NCI-H2029 treated with DMSO at 0.1 percent for 48 hours (cell line): ENCODE measurements at regions not wholly inside any gene's neighbourhood (a gene's known extent, or its start where the extent isn't known, plus 50 kb on each side); places are given as distances from the start of the nearest gene placed in this dataset.

Experiments
- DNase-seq: peaks from one replicate; lab custom pipeline; 2025; lab: John Stamatoyannopoulos, UW

DNA sequence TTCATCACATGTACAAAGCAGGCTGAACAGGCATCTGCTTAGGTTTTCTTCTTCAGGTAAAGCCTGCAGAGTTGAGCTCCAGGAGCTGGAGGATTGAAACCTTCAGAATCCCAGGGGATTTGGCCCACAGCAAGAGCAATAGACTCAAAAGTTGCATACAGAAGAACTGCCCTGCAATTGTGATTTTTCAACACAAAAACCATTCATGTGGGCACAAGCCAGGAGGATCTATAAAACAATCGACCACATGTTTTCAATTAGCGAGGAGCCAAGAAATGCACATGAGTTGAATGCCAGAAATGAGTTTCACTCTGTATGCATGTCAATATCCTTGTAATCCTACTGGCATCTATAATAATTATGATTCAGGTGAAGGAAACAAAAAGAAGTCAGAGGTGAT is 576.4 kb downstream of the HDGFL1 start:
- DNase-seq = no peak

DNA sequence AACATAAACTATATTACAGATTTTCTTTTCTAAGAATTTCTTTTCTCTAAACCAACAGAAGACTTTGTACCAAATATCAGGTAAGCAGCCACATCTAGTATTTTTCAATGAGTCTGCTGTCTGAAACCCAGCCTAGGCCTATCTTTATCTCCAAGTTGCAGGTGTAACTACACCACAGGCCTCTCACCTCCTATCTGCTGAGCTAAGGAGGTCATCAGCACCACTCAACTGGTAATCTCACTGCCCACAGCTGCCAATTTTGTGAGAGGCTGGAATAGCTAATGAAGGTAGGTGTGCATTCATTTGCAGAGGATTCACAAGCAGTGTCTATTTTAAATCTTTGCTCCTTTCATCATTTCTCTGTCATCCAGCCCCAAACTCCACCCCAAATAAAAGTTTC is 584.8 kb downstream of the HDGFL1 start:
- peak; percentile 54 for DNase-seq

DNA sequence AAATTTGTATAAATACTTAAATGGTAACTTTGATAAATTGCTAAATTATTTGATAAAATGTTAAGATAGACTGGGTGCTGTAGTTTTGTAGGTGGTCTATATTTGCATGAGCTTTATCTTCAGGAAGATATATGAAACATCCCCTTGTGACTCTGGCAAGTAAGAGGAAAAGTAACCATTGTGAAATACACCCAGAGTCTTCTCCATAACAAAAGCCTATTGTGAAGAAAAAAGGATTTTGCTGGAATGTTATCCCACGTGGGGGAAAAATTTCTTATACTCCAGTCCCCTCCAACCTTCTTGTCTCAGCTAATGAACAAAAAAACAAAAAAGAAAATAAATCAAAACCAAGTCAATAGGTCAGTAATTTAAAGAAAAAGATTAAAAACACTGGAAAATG is 600.7 kb downstream of the HDGFL1 start:
- DNase-seq = no peak

DNA sequence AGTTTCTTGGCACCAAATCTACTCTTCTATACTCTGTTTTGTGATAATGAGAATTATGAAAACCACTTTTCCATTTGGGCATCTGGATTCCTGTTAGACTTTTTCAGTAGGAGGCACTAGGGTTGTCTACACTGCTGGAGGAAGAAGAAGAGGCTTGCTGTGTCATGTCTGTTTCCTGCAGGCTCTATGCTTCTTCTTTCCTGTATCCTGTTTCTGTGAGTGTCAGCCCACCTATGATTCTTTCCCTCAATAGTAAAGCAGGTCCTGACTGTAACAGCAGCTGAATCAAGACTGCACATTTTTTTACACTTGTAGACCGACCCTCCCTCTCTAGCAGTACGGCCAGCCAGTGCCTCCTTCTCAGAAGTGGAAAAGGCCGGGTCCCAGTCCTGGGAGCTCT is 603.9 kb downstream of the HDGFL1 start:
- DNase-seq = no peak

DNA sequence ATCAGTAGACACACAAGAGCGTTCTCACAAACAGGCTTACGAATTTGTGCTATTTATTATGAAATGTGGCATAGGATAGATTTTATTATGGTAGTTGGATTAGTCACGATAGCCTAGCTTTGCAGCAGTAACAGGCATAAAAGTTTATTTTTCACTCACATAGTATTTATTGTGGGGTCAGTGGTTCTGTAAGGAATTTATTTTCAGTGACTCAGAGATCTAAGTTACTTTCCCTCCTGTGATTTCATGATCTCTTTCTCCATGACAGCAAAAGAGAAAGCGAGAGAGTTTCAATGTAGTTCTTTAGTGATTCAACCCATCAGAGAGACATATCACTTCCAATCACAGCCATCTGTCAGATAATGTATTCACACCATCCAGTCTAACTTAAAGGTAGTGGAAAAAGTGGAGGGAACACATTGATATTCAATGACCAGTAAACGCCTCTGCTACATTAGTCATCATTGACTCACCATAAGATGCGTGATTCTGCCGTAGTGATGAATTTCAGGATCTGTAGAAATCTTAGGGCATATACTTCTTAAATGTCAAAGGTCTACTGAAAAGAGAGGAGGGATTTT is 605.5 kb downstream of the HDGFL1 start:
- no peak for DNase-seq

DNA sequence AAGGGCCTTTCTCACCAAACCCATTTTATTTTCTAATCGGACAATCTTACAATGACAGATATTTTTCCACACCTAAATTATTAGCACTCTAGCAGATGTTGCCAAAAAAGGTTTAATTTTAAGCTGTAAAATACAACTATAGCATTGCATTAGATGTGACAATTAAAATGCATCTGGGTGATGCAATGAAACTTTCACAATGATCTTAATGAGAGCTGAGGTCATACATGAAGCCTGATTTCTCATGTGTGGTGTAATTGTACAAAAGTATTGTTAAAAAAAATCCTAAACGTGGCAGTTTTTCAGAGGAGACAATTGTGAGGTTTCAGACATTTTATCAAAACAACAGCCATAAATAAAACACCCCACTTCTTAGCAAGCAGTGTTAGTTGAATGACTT is 606.0 kb downstream of the HDGFL1 start:
- no peak for DNase-seq

DNA sequence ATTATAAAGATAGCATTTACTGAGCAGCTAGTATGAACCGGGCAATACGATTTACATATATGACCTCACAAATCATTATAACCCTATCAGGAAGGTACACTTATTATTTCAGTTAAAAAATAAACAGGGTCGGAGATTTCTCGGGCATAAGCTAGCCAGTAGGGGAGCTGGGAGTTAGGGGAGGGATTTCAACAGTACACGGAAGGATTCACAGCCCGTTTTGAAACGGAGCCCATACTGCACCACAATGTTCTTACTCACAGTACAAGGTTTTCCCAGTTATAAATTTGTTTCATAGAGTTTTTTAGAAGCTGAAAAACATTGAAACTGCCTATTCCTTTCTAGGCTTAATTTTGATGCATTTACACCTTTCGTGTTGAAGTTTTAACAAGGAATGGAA is 607.1 kb downstream of the HDGFL1 start:
- DNase-seq = no peak

DNA sequence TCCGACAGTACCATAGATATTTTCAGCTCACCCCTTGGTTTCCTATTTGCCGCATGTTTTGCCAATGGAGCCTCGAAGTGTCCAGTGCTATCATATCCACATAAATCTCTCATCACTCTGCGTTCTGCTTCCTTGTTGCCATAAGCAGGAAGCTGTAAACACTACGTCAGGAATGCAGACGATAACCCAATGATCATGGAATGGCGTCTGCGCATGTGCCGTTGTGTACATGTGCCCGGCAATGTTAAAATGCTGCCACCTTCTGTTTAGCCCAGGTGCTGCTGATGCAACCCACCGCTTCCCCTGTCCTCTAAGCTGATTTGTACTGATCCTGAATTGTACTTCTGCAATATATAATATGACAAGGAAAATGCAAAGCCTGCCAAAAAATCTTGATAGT is 607.5 kb downstream of the HDGFL1 start:
- DNase-seq = peak; percentile 66

DNA sequence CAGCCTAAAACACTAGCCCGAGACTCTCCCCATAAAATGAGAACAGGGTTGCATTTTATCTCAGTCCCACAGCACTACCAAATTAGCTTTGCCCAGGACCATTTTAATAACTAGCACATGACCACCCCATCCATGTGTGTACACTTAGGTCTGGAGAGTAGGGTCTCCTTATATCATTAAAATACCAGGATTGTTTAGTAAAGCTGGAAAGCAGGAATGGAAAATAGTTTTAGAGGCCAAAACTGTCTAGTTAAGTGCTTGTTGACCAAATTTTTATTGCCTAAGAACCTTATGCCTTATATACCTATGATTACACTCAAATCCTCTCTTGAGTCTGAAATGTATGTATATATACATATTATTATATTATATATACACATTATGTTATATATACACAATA is 608.4 kb downstream of the HDGFL1 start:
- no peak for DNase-seq

DNA sequence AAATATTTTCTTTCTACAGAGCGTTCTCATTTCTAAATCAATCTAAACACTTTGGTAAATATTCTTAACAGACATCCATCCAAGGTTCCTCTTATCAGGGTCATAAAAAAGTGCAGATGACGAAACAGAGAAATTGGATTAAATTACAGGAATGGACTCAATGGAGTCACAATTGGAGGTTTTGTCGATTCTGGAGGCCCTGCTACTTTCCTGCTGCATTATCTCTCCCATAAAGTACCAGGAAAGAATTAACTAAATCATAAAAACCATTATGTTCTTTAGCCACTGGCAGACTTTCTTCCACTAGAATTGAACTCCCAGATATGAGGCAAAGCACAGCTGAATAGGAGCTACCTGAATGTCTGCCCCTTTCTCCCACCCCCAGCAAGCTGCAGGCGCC is 610.6 kb downstream of the HDGFL1 start:
- peak; percentile 79 for DNase-seq

DNA sequence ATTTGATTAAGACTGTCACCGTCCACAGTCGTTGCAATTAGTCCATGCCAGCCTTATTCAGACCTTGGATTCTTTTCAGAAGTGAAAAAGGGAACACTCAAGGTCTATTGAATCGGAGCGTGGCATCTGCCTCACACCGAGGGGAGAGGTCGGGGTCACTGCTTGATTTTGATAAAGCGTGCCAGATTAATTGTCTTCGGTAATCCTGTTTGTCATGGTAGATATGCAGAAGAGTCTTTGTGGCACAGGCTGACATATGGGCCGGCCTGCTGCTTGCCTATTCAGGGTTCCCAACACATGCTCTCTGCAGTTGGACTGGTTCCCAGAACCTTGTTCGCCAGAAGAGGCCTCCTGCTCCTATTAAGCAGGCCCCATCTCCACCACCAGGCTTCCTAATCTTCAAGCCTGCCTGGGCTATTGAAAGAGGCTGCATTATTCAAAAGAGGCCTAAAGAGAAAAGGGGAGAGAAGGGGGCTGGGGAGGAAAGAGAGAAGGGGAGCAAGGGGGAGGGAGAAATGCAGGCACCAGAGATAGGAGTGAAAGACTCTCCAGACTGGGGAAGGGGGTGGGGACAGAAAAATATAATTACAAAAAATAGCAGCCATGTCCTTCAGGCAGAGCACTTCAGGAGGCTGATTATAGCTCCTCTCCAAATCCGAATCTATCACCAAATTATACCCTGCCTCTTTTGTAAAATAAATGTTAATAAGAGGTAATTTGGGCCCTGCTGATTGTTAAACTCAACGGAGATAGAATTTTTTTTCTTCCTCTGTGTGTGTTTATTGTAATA is 611.3 kb downstream of the HDGFL1 start:
- peak; percentile 99 for DNase-seq

DNA sequence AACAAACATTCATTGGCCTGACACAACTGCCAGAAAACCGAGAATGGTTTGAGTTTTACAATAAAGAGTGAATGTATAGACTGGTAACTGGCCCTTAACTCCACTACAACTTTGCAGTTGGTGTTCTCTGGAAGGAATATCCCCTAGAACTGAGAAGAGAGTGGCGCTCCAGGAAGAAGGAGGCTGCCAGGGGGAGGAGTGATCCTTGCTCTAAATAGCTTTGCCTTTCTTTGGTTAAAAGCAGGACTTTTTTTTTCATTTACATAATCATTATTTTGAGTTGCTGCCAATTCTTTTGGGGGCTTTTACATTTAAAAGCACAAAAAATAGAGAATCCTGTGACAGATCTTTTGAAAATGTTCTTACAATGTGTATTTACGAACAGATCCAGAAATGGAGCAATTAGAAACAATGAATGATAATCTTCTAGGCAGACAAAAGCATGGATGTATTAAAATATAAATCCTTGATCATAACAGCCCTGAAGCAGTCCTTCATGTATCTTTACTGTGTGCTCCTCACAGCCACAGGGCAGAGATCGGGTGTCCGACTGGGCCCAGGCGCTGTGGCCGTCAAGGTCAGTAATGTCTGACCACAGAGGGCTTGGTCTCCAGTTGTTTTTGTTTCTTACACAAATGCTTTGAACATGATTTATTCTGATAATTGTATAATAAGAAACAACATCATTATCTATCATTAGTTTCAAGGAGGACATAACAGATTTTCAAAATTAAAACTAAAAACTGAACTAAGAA is 612.2 kb downstream of the HDGFL1 start:
- peak; percentile 90 for DNase-seq

DNA sequence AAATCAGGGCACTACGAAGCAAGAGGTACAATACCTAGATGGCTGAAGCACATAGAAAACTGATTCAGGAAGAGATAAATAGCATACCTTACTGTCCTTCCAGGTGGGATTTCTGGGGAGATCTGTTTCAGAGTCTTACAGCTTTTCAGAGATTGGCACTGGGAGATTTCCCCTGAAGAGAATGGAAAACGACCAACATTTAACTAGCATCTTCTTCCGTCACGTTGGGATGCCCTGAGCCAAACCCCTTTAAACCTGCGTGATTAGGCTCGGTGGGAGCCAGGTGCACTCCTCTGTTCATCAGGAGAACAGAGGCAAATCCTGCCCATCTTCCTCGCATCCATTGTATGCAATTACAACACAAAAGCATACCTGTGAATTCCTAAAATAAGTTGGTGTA is 614.5 kb downstream of the HDGFL1 start:
- DNase-seq = no peak

DNA sequence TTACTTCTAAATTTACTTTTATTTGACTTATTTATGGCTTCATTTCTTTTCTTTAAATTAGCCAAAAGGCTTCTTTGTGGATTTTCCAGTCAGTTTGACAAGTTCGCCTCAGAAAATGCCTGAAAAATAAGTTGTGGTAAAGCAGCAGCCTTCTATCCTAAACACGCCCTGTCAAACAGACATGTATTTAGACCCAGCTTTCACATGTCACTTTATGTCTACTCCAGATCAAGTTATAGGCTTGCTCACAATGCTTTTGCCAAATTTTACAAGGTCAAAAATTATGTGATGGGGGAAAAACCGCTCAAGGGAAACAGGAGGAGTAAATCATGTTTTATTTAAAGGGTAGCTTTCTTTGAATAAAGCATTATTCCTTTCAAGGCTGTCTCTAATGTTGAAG is 615.0 kb downstream of the HDGFL1 start:
- DNase-seq = no peak

DNA sequence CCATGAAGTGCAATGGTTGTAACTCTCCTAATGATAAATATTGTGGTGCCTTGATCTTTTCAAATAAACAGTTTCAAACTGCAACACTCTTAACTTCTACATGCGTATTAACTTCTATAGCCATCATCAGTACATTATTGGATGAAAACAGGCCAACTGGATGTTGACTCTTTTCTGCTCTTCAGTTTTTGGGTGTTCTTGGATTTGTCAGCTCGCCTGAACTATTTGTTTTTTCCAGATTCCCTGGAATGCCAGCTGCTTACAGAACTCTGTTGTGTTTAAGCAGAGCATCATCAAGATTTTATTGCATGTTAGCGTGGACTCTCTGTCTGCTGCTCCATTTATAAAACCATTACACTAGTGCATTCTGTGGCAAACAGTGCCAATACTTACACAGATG is 626.1 kb downstream of the HDGFL1 start:
- DNase-seq = no peak

DNA sequence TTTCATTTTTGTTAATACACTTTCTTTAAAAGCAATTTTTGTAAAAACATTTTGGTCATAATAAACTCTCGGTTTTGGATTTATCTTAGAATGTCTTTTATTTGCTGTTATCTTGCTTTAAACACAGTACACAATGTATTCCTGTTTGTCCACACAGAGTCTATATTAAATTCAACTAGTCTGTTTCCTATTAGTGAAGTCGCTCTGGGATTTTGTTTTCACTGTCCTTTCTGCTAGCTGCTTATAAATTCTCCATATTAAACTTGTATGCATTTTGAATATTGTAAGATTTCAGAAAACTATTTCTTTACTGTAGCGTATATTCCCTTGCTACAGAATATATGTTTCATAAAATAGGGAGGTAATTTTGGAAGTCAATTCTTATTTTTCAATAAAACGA is 630.2 kb downstream of the HDGFL1 start:
- DNase-seq = no peak

DNA sequence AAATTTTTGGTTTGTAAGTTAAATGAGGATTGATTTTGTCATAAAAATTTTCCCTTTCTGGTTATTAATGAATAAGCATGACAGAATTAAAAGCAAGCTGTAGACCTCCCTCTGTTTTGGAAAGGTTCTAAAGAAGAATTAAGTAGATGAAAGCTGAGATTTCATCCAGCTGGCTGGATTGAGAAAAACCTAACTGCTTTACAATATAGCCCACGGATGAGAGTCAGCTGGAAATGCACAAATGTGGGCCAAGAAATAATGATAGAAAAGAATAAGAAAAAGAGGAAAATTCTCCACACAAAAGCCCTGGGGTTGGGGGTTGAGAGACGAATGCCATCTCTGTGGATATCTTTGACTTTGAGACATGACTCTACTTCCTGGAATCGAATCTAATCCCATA is 631.6 kb downstream of the HDGFL1 start:
- DNase-seq = no peak

DNA sequence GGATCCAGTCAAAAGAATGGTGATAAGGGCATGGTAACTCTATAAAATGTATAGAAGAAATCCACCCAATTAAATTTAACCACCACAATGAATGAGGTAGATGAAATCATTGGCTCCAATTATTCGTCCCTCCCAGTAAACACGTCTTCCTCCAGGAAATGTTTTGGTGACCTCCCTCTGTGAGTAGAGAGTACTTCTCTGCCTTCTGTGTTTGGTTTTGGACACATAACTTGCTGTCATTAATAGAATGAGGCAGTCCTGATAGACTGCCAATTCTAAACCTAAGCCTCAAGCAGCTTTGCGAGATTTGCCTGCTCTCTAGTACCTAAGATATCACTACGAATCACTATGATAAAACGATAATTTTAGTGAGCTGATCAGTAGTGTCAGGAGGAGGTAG is 632.8 kb downstream of the HDGFL1 start:
- no peak for DNase-seq

DNA sequence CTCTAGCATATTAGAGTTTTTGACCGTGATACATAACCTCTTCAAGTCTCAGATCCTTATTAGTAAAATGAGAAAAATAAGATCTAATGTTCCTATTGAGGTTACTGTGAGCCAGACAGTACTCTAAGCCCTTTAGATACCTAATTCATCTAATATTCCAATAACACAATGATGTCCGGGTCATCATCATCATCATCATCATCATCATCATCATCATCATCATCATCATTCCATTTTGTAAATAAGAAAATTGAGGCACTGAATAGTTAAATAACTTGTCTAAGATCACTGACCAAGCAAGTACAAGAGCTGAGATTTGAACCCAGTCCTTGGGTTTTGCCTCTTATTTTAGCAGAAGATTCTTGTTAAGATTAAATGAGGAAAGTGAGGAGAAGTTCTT is 643.0 kb downstream of the HDGFL1 start:
- DNase-seq = no peak

DNA sequence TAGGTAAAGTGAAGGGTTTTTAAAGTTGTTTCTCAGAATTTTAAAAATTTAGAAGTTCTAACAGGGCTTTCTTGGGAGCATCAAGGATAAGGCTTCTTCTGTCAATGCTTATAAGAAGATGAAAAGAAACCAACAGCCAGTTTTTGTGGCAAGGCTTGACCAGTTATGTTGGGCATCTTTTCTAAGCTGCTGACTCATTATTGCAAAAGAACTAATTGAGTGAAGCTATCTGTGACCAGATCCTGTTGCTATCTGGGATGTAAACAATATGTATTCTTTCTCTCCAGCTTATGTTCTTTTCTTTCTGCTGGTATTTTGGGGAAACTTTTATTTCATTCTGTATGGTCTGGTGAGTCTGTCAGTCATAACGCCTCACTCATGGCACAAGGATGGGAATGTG is 643.8 kb downstream of the HDGFL1 start:
- no peak for DNase-seq

DNA sequence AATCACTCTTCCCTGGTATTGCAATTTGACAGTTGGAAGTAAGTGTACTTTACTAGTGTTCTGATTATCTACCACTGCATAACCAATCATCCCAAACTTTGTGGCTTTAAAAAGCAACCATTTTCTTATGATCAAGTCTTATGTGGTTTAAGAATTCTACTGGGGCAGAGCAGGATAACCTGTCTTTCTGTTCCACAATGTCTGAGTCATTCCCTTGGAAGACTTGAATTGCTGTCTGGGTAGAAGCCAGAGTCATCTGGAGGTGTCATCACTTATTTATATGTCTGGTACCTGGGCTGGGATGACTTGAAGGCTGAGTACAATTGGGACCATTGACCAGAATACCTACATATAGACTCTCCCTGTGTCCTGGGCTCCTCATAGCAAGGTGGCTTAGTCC is 644.3 kb downstream of the HDGFL1 start:
- no peak for DNase-seq

DNA sequence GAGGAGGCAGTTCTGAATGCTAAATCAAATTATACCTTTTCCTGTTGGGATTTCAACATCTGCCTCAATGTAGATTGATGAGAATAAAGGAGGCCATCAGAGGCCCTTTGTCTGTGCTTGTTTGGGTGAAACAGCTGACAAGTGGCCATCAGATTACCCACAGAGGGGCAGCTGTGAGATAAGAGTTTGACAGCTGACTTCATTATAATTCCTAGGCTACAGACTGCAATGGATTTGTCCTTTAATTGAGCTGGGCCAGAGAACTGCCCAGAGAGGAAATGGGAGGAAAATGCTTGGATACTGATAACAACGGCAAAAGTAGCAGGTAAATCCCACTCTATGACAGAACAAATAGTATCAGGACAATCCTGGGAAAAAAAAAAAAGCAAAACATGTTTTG is 649.4 kb downstream of the HDGFL1 start:
- peak; percentile 79 for DNase-seq

DNA sequence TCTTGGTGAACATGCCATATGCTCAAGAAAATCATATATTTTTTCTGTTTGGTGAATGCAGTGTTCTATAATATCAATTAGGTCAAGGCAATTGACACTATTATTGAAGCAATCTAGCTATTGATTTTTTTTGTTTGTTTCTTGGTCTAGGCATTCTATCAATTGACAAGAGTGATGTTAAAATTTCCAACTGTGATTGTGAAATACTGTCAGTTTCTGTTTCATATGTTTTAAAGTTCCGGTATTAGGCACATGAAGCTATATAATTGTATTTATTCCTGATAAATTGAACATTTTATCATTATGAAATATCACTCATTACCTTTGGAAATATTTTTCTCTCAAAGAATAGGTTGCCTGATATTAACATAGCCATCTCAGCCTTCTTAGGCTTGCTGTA is 653.4 kb downstream of the HDGFL1 start:
- no peak for DNase-seq
